Activated T-cell treated with anti-CD3 and anti-CD28 coated beads, Interleukin-2, amount 50 U/mL, for 4 hours (primary cell): ENCODE measurements at regions not wholly inside any gene's neighbourhood (a gene's known extent, or its start where the extent isn't known, plus 50 kb on each side); places are given as distances from the start of the nearest gene placed in this dataset.

Experiments used
- ATAC-seq, 2 donors: fragments of 200-7000 bp; cut with Tn5 transposase; one replicate each; pipeline ENCODE4 v1.10.0; 2021
- DNase-seq: peaks from one replicate; pipeline ENCODE4 v3.0.0-alpha.2; 2020
- H3K27me3 Mint-ChIP-seq: one replicate; pipeline ENCODE4 v1.8.0; 2021; ENCODE audit warnings: low read depth, mixed read lengths
- H3K36me3 Mint-ChIP-seq: one replicate; pipeline ENCODE4 v1.8.0; 2022; ENCODE audit warnings: mixed read lengths; ENCODE audit not compliant: insufficient read depth
- H3K4me1 Mint-ChIP-seq: one replicate; pipeline ENCODE4 v1.8.0; 2021; ENCODE audit warnings: low read depth, mixed read lengths
- H3K4me3 Mint-ChIP-seq: one replicate; pipeline ENCODE4 v1.8.0; 2021; ENCODE audit warnings: mild to moderate bottlenecking, moderate library complexity, mixed read lengths
- H3K9me3 Mint-ChIP-seq: one replicate; pipeline ENCODE4 v1.8.0; 2021; ENCODE audit warnings: mixed read lengths

DNA sequence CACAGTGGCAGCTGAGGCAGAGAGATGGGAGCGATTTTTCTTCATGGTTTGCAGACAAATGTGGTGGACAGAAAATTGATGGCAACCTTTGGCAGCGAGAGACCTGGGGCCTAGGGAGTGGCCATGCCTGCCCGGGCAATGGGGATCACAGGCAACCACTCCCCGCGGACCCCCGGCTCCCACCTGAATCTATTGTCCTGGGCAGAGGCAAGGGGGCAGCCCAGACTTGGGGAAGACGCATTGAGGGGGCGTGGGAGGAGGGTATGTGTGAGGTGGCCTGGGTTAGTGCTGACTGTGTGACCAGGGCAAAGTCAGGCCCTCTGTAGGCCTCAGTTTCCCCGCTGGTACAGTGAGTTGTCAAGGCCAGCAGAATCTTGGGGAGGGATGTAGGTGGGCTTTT, 53.6 kb upstream of the BLCAP start:
- peaks cover 2% of the 10 kb centered on the region for H3K36me3 Mint-ChIP-seq
- peaks cover 6% of the 10 kb centered on the region for H3K9me3 Mint-ChIP-seq
- H3K4me3 Mint-ChIP-seq, result no peak overlapping the region
- no peaks in the 10 kb centered on the region for H3K4me1 Mint-ChIP-seq
- H3K27me3 Mint-ChIP-seq, result peaks cover 49% of the 10 kb centered on the region
- ATAC-seq (no peak), DNase-seq (no peak)

GRCh38 chr20:37580069-37580468, 52.4 kb upstream of the BLCAP start:
- DNase-seq, result no peak
- ATAC-seq, result no peak
- Mint-ChIP-seq H3K36me3 (no peaks in the 10 kb centered on the region), H3K4me3 (no peak overlapping the region), H3K9me3 (no peaks in the 10 kb centered on the region), H3K4me1 (no peaks in the 10 kb centered on the region), H3K27me3 (peaks cover 46% of the 10 kb centered on the region)

DNA sequence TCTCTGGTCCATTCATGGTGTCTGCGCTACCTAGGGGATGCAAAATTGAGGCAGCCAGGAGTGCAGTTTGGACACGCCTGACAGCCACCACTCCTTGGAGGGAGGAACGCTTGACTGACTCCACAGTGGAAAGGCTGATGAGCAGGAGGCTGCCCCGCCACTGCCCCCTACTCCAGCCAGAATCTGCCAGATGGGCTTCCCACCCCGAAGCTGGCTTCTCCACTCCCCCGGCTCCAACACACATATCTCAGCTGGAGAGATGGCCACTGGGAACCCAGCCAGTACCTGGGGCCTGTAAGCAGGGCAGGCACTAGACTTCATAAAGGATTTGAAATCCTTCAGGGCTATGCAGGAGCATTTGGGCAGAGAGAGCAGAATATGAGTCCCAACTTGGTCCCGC, 51.4 kb upstream of the BLCAP start:
- Mint-ChIP-seq H3K27me3 (peaks cover 38% of the 10 kb centered on the region), H3K4me3 (no peak overlapping the region), H3K9me3 (no peaks in the 10 kb centered on the region), H3K36me3 (no peaks in the 10 kb centered on the region), H3K4me1 (no peaks in the 10 kb centered on the region)
- ATAC-seq (no peak), DNase-seq (no peak)

GRCh38 chr20:37577981-37578380, 50.3 kb upstream of the BLCAP start:
- Mint-ChIP-seq H3K36me3 (no peaks in the 10 kb centered on the region), H3K27me3 (peaks cover 44% of the 10 kb centered on the region), H3K4me1 (no peaks in the 10 kb centered on the region)

More at GRCh38 chr20:37577981-37578380, 50.3 kb upstream of the BLCAP start:
- DNase-seq (no peak), ATAC-seq (no peak)
- H3K4me3 Mint-ChIP-seq, result no peak overlapping the region
- no peaks in the 10 kb centered on the region for H3K9me3 Mint-ChIP-seq
